Adipose tissue (tissue), 3 donors: ENCODE measurements at regions not wholly inside any gene's neighbourhood (a gene's known extent, or its start where the extent isn't known, plus 50 kb on each side); places are given as distances from the start of the nearest gene placed in this dataset.

Experiments
- H3K27ac ChIP-seq: one replicate; pipeline ENCODE4 v1.5.1; 2013; ENCODE audit warnings: low read depth, low read length
- WGBS, 3 donors: extraction: QIAGEN DNeasy Blood & Tissue Kit; methylation state at CpG; one replicate each; pipeline ENCODE4 v1.1.7; 2013; 5-methylcytosine and 5-hydroxymethylcytosine counted together
- donor health status: healthy with polysubstance abuse.
- donor health status: Bipolar disorder and iron deficiency.
- donor health status: healthy.

DNA sequence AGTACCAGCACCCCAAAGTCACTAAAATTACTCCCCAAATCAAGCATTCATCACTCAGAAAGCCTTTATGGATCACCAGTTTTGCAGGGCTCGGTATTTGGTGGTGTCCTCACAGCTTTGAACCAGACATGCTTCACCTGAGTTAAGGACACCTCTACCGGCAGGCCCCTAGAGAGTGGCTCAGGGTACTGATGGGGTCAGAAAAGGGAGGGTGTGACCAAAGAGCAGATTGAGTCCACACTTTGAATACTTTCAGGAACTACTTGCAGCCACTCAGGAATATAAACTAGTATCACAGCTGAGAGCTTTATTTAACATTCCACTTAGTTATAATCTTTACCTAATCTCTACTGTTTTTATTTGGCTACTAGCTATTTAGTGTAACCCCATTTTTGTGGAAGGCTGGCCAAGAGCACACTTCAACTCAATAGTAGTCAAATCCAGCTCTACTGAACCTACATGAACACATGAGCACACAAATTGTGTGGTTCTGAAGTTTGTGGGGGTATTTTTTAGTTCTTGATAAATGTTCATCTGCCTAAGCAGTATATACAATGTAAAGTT, 109.6 kb upstream of the SPRY1 start:
- no peak overlapping the region for H3K27ac ChIP-seq
- 94 to 96% (median 95%) methylated on average over 2 of the region's 2 CpGs for WGBS, 3 donors

DNA sequence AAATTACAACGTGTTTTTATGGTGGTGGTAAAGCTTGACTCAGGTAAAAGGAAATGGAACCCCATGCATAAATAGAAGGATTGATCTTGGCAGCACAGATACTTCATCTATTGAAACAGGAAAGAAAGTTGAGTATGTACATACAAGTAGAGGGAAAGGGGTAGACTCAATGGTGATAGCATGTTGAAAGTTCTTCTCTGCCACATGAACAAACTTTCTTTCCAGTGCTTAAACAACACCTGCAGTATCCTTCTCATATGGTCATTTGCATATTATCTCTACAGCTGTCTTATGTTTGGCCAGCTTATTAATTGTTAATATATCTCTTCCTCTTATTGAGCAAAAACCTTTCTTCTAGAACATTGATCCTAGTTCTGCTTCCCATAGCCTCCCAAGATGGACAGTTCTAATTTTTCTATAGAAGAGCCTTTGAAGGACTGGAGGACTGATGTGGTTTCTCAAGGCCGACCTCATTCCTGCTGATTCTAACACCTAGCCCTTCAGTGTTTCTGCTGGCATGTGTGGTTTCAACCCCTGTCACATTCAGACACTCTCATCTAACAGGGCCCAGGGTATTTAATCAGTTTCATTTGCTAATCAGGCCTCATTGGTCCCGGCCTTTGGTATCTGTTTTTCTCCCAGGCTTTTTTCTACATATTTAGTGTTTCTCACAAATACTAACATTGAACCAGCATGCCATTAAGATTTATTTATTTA, 108.1 kb upstream of the SPRY1 start:
- 90 to 98% (median 94%) methylated on average over 3 of the region's 3 CpGs for WGBS, 3 donors
- H3K27ac ChIP-seq = no peak overlapping the region

DNA sequence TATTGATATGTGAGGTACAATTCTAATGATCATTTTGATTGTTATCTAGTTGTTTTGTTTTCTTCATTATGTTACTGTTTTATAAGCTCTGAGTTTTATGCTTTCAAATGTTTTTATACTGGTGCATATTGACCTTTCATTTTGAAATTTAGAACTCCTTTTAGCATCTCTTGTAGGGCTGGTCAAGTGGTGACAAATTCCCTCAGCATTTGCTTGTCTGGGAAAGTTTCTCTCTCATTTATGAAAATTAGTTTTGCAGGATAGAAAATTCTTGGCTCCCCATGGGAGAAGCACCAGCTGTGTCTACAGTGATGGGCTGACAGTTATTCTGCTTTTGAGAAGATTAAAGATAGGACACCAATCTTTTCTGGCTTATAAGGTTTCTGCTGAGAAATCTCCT, 105.3 kb upstream of the SPRY1 start:
- H3K27ac ChIP-seq = no peak overlapping the region

DNA sequence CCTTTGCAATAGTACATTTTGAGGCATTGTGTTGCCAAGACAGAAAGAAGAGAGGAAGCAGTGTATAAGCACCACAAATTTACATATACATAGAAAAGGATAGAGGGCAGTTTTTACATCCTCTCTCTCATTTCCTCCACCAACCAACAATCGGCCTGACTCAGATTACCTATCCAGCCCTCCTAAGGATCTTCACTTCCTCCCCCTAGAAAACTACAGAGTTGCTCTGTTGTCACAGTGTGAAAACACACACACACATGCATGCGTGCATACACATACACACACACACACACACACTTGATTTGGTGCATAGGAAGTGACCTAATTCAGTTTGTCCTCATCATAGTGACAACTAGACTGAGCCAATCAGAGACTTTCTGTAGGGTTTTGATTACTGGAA, 98.8 kb upstream of the SPRY1 start:
- WGBS, 3 donors = 80 to 90% (median 90%) methylated on average over 2 of the region's 2 CpGs
- H3K27ac ChIP-seq = no peak overlapping the region

DNA sequence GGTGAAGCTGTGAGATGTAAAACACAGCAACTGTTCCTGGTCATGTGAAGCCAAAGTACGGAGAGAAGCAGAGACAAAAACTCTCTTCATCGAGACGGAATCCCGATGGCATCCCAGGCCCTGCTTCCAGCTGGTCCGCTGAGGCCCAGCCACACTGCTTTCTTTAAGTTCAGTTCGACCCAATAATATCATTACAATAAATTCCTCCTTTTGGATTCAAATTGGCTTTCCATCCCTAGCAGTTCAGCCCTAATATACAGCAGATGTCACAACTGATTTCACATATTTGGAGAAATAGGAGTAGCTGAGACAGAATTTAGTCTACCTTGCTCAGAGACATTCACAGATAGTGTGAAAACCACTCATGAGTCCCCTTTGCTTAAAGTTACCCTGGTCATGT, 98.3 kb upstream of the SPRY1 start:
- no peak overlapping the region for H3K27ac ChIP-seq
- WGBS, 3 donors = 95 to 99% (median 96%) methylated on average over 6 of the region's 6 CpGs

DNA sequence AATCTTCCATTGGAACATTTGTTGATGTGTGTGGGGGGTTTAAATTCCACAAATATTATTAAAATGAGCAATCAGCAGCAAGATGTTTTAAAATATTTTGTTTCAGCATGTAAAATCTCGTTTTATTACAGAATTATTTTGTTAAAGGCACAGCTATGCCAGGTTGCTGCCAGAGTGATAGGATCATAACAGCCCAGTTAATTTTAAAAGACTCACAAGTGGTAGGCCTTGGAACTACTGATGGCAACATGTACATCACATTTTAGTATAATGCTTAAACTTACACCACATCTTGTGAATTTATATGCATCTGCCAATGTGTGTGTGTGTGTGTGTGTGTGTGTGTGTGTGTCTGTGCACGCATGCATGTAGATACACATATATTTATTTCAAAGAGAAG, 97.8 kb upstream of the SPRY1 start:
- no peak overlapping the region for H3K27ac ChIP-seq
- WGBS, 3 donors = 67 to 75% (median 73%) methylated on average over 2 of the region's 2 CpGs

DNA sequence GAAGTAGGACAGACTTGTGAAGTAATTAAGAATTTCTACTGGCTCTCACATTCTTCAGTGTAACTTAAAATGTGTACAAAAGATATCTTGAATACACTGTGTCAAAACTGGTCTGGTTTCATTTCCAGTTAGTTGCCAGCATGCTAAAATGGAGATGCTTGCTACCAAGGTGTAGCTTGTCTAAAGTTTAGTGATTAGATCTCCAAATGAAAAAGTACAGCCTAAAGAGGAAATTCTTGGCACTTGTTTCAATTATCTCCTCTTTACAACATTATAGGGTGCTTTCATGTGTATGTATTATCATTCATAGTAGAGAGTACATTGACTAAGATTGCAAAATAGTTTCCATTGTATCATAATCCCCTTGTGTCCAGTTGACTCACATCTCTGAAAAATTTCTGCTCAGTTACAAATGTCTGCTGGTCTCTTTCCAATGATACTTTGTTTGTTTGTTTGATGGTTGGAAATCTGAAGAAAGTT, 97.3 kb upstream of the SPRY1 start:
- H3K27ac ChIP-seq = no peak overlapping the region

DNA sequence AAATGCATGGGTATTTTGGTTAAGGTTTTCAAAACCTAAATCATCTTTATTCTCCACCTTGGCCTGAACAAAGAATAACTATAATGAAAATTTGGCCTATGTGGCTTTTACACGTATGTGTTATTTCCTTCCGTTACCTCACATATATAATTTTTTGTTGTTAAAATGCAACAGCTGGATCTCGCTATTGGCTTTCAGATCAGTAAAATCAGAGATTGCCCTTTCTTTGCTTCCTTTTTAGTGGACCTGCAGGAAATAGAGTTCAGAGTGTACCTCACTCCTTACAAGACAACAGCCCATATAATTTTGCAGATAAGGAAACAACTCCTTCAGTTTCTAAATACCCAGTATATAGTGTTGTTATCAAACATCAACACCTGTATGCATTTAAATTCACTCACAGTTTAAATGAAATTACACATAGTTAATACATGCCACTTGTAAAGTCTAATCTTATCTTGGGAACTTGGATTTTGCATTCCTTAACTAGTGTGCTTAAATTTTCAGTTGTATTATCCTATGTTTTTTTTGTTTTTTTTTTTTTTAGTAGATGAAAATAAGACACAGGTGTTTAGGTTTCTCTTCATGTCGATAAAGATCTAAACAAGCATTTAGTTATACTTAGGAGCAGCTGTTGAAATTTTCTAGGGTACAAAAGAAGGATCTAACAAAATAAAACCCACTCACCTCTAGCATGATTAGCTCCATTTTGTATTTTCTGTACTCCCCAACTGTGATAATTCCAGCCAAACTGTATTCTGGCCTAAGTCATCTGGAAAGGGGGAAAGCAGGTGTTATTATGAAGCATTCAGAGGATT, 96.2 kb upstream of the SPRY1 start:
- H3K27ac ChIP-seq = no peak overlapping the region
- WGBS, 3 donors = 77 to 84% (median 77%) methylated on average over 4 of the region's 4 CpGs

DNA sequence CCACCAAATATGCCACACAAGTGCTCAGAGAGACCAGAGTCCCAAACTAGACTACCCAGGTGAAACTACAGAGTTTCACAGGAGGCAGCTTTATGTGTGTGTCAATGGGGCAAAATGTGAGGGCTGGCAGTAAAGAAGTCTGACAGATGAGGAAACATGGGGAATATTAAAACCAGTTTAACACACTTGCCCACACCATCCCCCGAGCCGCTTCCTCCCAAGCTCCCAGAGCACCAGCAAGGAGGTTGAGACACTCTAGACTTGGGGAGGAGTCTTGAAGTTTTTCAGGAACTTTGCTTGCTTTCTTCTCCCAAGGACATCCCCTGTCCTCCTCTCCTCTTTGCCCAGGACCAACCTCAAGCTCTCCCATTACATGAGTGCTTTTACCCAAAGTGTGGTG, 94.7 kb upstream of the SPRY1 start:
- WGBS, 3 donors = 79 to 97% (median 86%) methylated on average over 2 of the region's 2 CpGs
- no peak overlapping the region for H3K27ac ChIP-seq

DNA sequence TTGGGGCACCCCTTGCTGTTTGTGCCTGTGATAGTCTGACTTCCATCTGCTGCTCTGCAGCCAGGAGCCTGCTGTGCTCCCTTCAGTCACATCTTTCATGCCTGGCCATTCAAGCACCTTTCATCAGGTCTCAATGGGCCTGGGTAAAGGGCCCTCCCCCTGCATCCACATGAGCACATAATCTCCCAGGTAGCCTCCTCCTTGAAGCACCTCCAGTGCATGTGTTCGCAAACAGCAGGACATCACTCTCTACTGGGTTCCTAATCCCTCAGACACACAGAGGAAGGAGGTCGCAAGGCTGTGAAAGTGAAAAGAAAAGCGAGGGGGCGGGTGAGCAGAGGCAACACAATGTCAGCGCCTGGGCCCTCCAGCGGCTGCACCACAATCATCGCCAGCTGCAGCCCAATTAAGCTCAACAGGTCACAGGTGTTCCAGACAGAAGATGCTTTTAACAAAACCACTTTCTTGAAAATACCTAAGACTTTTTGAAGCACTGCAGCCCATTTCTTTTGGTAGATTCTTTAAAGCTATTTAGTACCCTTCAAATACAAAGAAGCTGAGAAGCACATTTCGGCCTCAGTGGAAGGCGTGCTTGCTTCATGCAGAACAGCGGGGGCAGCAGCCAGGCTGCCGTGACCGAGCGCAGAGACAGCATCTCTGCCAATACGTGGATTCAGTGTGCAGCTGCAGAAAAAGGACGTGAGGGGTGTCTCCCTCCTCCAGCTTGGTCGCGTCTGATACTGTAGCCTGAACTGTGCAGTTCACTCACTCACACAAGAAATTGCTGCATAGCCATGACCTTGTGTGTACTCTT, 92.2 kb upstream of the SPRY1 start:
- 74 to 84% (median 82%) methylated on average over 17 of the region's 17 CpGs for WGBS, 3 donors

DNA sequence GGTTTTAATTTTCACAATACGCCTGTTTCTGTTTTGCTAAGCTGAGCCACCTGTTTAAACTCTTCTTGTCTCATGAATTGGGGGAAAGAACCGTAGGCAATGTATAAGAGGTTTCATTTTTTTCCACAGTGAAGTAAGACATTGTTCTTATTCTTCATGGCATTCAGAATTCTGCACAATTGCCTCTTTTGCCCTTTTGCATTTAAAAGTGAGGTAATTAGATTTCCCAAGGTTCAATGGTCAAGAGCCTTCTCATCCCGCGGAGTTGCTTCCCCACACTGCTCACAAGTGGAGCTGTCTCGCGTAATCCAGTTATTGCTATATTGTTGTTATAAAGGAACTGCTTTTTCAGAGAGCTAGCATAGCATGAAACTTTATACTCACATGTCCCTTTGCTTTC, 90.9 kb upstream of the SPRY1 start:
- no peak overlapping the region for H3K27ac ChIP-seq
- 95 to 96% (median 96%) methylated on average over 6 of the region's 6 CpGs for WGBS, 3 donors

More for the DNA sequence above, 92.2 kb upstream of the SPRY1 start:
- no peak overlapping the region for H3K27ac ChIP-seq

DNA sequence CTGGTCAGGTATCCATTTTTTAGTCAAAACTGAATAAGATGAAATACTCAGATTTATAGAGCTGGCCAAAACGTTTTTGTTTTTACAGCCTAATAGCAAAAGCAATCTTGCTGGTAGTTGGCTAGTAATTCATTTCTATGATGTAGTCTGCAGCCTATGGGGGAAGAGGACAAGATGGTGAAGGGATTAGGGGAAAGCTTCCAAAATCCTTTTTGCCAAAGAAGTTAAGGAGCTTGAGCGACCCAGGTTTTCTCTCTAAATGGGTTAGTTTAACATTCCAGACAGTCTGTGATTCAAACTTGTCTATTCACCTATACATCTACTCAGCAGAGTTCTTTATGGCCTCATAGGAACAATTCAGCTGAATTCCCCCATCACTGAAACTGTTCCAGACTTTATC, 89.8 kb upstream of the SPRY1 start:
- no peak overlapping the region for H3K27ac ChIP-seq
- 76 to 88% (median 85%) methylated on average over 2 of the region's 2 CpGs for WGBS, 3 donors

DNA sequence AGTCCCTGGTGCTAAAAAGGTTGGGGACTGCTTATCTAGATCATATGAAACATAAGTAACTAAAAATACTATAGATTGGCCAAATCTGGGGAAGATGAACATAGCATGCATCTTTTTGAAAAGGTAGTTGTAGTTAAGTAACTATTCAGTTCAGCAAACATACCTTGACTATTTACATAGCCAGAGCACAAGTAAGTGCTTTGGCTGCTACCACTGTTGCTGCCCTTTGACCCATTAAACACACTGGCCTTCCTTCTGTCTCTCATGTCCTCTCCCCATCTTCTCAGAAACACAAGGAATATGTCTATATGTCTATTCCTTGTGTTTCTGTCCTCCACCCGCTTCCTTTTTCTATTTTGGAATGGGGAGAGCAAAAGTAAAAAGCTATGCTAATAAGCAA, 87.9 kb upstream of the SPRY1 start:
- 97 to 100% (median 98%) methylated on average over 1 of the region's 1 CpG for WGBS, 3 donors
- no peak overlapping the region for H3K27ac ChIP-seq

DNA sequence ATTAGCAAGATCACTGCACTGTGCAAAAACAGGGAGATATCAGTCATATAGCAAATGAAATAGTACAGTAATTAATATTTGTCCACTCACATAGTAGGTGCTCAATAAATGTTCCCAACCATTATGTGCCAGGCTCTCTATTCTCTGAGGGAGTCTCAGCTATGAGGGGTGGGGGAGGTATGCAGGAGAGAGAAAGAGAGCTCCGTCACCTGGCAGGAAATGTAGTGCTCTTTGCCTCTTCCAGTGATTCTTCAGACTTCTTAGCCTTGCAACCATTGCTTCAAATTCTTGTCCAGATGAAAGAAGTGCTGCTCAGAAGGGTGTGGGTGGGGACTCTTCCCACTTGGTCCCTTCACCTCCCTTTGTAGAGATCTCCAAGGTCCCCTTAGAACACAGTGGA, 84.5 kb upstream of the SPRY1 start:
- 88 to 100% (median 94%) methylated on average over 1 of the region's 1 CpG for WGBS, 3 donors
- H3K27ac ChIP-seq = no peak overlapping the region

DNA sequence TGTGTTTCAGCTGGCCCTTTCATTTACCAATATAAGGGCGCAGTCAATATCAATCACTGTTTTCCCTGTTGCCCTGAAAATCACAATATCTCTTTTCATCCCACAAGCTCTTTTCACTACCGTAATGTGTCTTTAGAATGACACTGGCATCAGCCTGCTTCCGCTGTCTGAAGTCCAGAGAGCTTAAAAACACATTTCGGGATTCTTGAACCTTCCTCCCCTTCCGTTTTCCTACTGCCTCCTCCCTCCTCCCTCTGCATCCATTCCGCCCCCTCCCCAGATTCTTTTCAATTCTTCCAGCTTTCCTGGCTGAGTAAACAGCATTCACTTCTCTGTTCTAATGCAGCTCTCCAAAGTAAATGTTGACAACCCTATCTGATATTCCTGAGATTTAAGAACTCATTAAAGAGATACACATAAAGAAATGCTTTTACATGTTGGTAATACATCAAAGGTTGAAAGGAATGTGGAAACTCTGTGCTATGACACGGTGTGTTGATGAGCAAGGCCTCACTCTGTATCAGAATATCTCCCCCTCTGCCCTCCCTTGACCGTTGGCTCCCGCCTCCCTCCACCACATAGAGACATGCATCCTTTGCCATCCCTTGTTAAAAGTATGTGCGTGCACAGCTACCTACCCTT, 83.5 kb upstream of the SPRY1 start:
- H3K27ac ChIP-seq = no peak overlapping the region
- 69 to 84% (median 81%) methylated on average over 10 of the region's 10 CpGs for WGBS, 3 donors

DNA sequence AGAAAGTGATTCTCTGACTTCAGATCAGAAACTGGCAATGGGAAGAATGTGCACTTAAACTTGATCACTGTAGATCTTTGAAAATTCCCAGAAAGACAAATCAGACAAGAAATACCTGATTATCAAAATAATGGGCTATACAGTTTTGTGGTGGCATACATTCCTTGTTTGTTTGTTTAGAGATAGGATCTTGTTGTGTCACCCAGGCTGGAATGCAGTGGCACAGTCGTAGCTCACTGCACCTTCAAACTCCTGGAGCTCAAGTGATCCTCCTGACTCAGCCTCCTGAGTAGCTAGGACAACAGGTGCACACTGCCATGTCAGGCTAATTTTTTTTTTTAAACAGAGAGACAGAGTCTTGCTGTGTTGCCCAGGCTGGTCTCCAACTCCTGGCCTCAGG, 81.0 kb upstream of the SPRY1 start:
- H3K27ac ChIP-seq = no peak overlapping the region
- 96 to 100% (median 100%) methylated on average over 1 of the region's 1 CpG for WGBS, 3 donors

DNA sequence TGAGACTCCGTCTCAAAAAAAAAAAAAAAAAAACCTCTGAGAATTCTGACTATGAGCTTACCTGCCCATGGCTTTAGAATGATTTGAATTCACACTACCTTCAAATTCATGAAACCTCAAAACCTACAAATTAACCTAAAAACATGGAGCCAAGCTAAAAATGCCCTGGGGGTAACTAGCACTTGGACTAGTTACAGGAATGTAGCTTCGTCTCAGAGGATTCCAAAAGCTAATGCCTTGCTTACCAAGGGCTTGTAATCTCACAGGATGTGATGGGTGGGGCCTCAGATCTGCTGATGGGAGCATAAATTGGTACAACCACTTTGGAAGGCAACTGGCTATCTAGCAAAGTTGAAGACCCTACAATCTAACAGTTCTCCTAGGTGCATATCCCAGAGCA, 79.4 kb upstream of the SPRY1 start:
- H3K27ac ChIP-seq = no peak overlapping the region
- 83 to 97% (median 91%) methylated on average over 1 to 2 of the region's 2 CpGs for WGBS, 3 donors

DNA sequence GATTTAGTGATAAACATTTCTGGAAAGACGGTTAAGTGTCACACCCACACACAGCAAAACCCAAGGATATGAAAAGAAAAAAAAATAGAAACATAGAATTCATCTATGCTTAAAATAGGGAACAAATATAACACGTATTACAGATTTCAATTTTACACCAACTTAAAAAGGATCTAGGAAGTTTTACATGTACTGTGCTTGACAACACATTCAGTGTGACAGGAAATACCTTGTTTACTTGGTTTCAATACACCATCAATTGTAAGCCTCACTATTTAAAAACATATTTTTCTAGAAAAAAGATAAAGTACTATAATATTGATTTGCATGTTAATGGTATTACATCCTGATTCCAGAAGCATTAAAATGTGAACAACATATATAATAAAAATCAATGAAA, 77.0 kb upstream of the SPRY1 start:
- 82 to 94% (median 89%) methylated on average over 2 of the region's 2 CpGs for WGBS, 3 donors
- no peak overlapping the region for H3K27ac ChIP-seq
